ENCODE measurements at regions not wholly inside any gene's neighbourhood (a gene's known extent, or its start where the extent isn't known, plus 50 kb on each side); places are given as distances from the start of the nearest gene placed in this dataset.

- TF ChIP-seq, protein P1, sequence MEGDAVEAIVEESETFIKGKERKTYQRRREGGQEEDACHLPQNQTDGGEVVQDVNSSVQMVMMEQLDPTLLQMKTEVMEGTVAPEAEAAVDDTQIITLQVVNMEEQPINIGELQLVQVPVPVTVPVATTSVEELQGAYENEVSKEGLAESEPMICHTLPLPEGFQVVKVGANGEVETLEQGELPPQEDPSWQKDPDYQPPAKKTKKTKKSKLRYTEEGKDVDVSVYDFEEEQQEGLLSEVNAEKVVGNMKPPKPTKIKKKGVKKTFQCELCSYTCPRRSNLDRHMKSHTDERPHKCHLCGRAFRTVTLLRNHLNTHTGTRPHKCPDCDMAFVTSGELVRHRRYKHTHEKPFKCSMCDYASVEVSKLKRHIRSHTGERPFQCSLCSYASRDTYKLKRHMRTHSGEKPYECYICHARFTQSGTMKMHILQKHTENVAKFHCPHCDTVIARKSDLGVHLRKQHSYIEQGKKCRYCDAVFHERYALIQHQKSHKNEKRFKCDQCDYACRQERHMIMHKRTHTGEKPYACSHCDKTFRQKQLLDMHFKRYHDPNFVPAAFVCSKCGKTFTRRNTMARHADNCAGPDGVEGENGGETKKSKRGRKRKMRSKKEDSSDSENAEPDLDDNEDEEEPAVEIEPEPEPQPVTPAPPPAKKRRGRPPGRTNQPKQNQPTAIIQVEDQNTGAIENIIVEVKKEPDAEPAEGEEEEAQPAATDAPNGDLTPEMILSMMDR (IDR thresholded peaks at IDR 0.05; ENCODE audit: extremely low read depth, insufficient read depth, missing control alignments): no peak
- no peak for DNase-seq (ENCODE audit: low spot score)
- in situ Hi-C loops (cut with MboI; ENCODE audit: low pct_unique_long_range_greater_than_20kb, low sequenced_read_pairs, unreplicated experiment): no loop called here
These were observed 273.7 kb upstream of the CHRM2 start for GRCh38 chr7:136594739-136595144.

GRCh38 chr7:136588216-136588615 is 280.2 kb upstream of the CHRM2 start:
- TF ChIP-seq, protein P1 (IDR thresholded peaks at IDR 0.05; ENCODE audit: extremely low read depth, insufficient read depth, missing control alignments): no peak
- no peak for DNase-seq (ENCODE audit: low spot score)
- in situ Hi-C loops (cut with MboI; ENCODE audit: low pct_unique_long_range_greater_than_20kb, low sequenced_read_pairs, unreplicated experiment): no loop called here

DNA sequence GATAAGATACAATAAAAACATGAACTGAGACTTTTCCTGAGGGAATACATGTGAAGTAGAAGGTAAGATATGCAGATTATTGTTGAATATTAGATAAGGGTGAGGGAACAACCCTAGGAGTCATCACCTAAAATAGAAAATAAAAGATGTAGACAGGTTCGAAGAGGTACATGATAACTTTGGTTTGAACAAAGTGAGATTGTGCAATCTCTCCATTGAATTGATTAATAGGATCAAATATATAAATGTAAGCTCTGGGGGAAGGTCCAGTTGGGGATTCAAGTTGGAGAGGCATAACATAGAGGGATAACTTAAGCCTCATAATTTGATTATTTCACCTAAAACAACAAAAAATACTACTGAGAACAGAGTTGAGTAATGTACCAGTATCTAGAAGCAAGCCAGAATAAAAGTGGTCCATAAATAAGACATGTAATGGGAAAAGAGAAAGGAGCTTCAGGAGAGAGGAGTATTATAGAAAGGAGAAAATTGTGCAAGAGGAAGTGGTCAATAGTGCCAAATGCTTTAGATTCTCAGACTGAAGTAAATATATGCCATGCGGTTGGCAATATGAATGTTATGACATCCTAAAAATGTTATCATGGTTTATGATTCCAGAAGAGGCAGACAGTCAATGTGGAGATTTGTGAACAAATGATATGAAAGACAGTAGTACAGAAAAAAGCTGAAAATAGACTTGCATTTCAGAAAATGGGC is 282.3 kb upstream of the CHRM2 start:
- TF ChIP-seq, protein P1 (IDR thresholded peaks at IDR 0.05; ENCODE audit: extremely low read depth, insufficient read depth, missing control alignments): no peak
- in situ Hi-C loops (cut with MboI; ENCODE audit: low pct_unique_long_range_greater_than_20kb, low sequenced_read_pairs, unreplicated experiment): no loop called here
- no peak for DNase-seq (ENCODE audit: low spot score)

- TF ChIP-seq, protein P1 (IDR thresholded peaks at IDR 0.05; ENCODE audit: extremely low read depth, insufficient read depth, missing control alignments): no peak
- DNase-seq (ENCODE audit: low spot score): no peak
- in situ Hi-C loops (cut with MboI; ENCODE audit: low pct_unique_long_range_greater_than_20kb, low sequenced_read_pairs, unreplicated experiment): no loop called here
These were observed 302.0 kb upstream of the CHRM2 start for GRCh38 chr7:136566491-136566890.

DNA sequence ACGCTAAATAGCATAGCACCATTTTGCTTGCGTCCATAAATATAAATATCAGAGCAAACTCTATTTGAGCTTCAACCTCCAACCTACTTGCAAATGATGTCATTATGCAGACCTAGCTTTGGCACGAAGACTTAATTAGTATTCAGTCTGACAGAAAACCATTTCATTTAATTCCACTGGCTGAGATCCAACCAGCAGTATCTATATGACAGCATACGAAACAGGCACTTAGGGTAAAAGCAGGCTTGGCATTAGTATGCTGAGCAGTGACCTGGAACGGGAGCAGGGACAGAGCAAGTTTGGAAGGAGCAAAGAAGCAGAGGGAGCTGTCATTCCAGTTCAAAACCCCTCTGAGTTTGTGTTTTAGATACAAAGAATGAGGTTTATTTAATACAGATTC is 312.5 kb upstream of the CHRM2 start:
- in situ Hi-C loops (cut with MboI; ENCODE audit: low pct_unique_long_range_greater_than_20kb, low sequenced_read_pairs, unreplicated experiment): no loop called here
- no peak for DNase-seq (ENCODE audit: low spot score)
- TF ChIP-seq, protein P1 (IDR thresholded peaks at IDR 0.05; ENCODE audit: extremely low read depth, insufficient read depth, missing control alignments): no peak

DNA sequence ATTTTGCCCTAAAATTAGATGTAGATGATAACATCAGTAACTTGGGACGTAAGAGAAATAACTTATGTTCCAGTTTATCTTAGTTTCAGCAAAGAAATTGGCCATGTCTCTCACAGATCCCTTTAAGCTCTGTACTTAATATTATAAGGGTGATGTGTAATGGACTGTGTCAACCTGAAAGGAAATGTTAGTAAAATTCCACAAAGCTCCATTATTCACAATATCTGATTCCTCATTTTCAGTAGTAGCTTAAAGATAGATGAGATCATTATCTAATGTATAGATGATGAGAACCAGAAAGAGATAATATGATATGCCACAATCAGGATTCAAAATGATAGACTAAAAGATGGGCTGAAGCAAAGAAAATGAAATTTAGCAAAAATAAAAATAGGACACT is 316.8 kb upstream of the CHRM2 start:
- no peak for DNase-seq (ENCODE audit: low spot score)
- in situ Hi-C loops (cut with MboI; ENCODE audit: low pct_unique_long_range_greater_than_20kb, low sequenced_read_pairs, unreplicated experiment): no loop called here
- TF ChIP-seq, protein P1 (IDR thresholded peaks at IDR 0.05; ENCODE audit: extremely low read depth, insufficient read depth, missing control alignments): no peak

Measured in GM13977 (cell line).